ENCODE measurements at regions not wholly inside any gene's neighbourhood (a gene's known extent, or its start where the extent isn't known, plus 50 kb on each side); places are given as distances from the start of the nearest gene placed in this dataset.
A peak's percentile ranks its signal among the peaks of the same experiment; 100 is the strongest.

DNA sequence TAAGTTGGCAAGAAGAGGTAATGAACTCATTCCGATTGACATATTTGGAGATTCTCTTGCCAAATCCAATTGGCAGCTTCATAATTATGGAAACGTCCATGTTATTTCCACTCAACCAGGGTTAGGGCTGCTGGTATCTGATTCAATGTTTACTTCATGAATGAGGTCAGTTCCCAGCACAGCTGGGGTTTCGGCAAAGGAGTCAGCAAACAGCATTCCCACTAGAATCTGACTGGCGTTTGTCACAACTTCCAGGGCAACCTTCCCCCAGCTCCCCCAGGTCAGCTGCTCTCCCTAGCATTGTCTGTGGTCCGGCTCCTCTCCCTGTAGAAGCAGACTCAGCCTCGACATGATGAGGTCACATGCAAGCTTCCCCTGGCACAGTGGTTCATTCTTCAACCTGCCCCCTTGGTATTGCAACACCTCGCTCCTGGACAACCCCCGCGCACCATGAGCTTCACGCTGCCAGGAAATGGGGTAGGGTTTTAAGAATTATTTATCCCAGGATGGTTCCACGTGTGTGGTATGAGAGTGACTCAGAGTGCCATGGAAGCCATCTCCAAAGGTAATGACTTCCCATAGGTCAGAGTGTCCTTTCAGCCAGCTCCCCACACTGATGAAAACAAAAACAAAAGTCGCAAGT, 100.7 kb upstream of the SLC25A33 start (continued):
- TF ChIP-seq, protein P1, sequence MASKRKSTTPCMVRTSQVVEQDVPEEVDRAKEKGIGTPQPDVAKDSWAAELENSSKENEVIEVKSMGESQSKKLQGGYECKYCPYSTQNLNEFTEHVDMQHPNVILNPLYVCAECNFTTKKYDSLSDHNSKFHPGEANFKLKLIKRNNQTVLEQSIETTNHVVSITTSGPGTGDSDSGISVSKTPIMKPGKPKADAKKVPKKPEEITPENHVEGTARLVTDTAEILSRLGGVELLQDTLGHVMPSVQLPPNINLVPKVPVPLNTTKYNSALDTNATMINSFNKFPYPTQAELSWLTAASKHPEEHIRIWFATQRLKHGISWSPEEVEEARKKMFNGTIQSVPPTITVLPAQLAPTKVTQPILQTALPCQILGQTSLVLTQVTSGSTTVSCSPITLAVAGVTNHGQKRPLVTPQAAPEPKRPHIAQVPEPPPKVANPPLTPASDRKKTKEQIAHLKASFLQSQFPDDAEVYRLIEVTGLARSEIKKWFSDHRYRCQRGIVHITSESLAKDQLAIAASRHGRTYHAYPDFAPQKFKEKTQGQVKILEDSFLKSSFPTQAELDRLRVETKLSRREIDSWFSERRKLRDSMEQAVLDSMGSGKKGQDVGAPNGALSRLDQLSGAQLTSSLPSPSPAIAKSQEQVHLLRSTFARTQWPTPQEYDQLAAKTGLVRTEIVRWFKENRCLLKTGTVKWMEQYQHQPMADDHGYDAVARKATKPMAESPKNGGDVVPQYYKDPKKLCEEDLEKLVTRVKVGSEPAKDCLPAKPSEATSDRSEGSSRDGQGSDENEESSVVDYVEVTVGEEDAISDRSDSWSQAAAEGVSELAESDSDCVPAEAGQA (IDR thresholded peaks at IDR 0.05; ENCODE audit: low read depth): peak; percentile 57; the same call in 1 of the 2 replicates
- TF ChIP-seq, protein P1 (CRISPR knock-in tag; IDR thresholded peaks at IDR 0.05; ENCODE audit: borderline replicate concordance): no peak
- no peak for TF ChIP-seq ZEB1 (IDR thresholded peaks at IDR 0.05; ENCODE audit: insufficient replicate concordance, low read depth)
- TF ChIP-seq GABPB1 (CRISPR knock-in tag; IDR thresholded peaks at IDR 0.05): peak; percentile 46; the same call in 1 of the 2 replicates
- TF ChIP-seq ZNF775 (CRISPR knock-in tag; IDR thresholded peaks at IDR 0.05; ENCODE audit: borderline replicate concordance): no peak
- no peak for TF ChIP-seq PHF8 (CRISPR knock-in tag; IDR thresholded peaks at IDR 0.05)
- no peak for TF ChIP-seq ZNF282 (IDR thresholded peaks at IDR 0.05; ENCODE audit: partially characterized antibody)
- TF ChIP-seq HMG20A (CRISPR knock-in tag; IDR thresholded peaks at IDR 0.05; ENCODE audit: borderline replicate concordance): peak; percentile 64; the same call in 1 of the 2 replicates
- TF ChIP-seq JUN (CRISPR knock-in tag; IDR thresholded peaks at IDR 0.05): peak; percentile 53; the same call in 1 of the 2 replicates
- peak in 1 of 2 experiments; percentile 34; a peak in 1 of 4 replicates for TF ChIP-seq MAFK (conservative IDR thresholded peaks at IDR 0.05 in 1 of 2, IDR thresholded peaks at IDR 0.05 in 1 of 2; ENCODE audit: low read length in 2 of 2)
- TF ChIP-seq, protein P2, sequence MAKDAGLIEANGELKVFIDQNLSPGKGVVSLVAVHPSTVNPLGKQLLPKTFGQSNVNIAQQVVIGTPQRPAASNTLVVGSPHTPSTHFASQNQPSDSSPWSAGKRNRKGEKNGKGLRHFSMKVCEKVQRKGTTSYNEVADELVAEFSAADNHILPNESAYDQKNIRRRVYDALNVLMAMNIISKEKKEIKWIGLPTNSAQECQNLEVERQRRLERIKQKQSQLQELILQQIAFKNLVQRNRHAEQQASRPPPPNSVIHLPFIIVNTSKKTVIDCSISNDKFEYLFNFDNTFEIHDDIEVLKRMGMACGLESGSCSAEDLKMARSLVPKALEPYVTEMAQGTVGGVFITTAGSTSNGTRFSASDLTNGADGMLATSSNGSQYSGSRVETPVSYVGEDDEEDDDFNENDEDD (CRISPR knock-in tag; IDR thresholded peaks at IDR 0.05; ENCODE audit: borderline replicate concordance): peak; percentile 38; the same call in 1 of the 2 replicates
- no peak for TF ChIP-seq PRMT3 (CRISPR knock-in tag; IDR thresholded peaks at IDR 0.05; ENCODE audit: borderline replicate concordance, low read depth)
- TF ChIP-seq TEAD3 (CRISPR knock-in tag; optimal IDR thresholded peaks at IDR 0.05; ENCODE audit: borderline replicate concordance): peak; percentile 66
- TF ChIP-seq ZSCAN25 (CRISPR knock-in tag; IDR thresholded peaks at IDR 0.05): no peak
- peak; percentile 63; the same call in 1 of the 3 replicates for TF ChIP-seq MXI1 (IDR thresholded peaks at IDR 0.05; ENCODE audit: borderline replicate concordance, low read depth, low read length)
- TF ChIP-seq MEIS2 (CRISPR knock-in tag; IDR thresholded peaks at IDR 0.05): no peak
- TF ChIP-seq, protein P3, sequence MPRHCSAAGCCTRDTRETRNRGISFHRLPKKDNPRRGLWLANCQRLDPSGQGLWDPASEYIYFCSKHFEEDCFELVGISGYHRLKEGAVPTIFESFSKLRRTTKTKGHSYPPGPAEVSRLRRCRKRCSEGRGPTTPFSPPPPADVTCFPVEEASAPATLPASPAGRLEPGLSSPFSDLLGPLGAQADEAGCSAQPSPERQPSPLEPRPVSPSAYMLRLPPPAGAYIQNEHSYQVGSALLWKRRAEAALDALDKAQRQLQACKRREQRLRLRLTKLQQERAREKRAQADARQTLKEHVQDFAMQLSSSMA (CRISPR knock-in tag; IDR thresholded peaks at IDR 0.05): peak; percentile 68; the same call in 1 of the 2 replicates
- TF ChIP-seq TP53 (CRISPR knock-in tag; conservative IDR thresholded peaks at IDR 0.05): no peak
- no peak for TF ChIP-seq SNRNP70 (IDR thresholded peaks at IDR 0.05; ENCODE audit: low read depth, low read length)
- TF ChIP-seq, protein P4, sequence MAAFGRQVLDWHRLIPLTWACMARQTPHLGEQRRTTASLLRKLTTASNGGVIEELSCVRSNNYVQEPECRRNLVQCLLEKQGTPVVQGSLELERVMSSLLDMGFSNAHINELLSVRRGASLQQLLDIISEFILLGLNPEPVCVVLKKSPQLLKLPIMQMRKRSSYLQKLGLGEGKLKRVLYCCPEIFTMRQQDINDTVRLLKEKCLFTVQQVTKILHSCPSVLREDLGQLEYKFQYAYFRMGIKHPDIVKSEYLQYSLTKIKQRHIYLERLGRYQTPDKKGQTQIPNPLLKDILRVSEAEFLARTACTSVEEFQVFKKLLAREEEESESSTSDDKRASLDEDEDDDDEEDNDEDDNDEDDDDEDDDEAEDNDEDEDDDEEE (CRISPR knock-in tag; IDR thresholded peaks at IDR 0.05): no peak
